ENCODE measurements at regions not wholly inside any gene's neighbourhood (a gene's known extent, or its start where the extent isn't known, plus 50 kb on each side); places are given as distances from the start of the nearest gene placed in this dataset.
"Not testable (repeated sequence)": the region's sequence is repeated elsewhere in the genome, so short reads cannot be mapped to it uniquely, and the experiment has no call there.

DNA sequence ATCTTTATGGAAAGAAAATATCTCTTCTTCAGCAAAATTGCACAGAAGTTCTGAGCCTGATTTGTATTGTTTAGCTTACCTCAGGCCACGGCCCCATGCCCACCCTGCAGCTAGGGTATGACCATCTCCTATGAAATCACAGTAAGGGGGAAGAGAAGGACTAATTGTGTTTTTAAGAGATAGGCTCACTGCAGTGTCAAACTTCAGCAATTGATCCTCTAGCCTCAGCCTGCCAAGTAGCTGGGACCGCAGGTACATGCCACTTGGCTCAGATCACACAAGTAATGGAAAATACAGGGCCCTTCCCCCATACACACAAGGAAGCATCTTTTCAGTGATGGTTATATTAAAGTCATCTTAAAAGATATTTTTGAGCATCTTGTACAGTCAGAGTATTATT, 60.0 kb downstream of the DMAC1 start:
- DNase-seq: no peak

GRCh38 chr9:7735311-7735710, 64.3 kb downstream of the DMAC1 start:
- no peak for DNase-seq

DNA sequence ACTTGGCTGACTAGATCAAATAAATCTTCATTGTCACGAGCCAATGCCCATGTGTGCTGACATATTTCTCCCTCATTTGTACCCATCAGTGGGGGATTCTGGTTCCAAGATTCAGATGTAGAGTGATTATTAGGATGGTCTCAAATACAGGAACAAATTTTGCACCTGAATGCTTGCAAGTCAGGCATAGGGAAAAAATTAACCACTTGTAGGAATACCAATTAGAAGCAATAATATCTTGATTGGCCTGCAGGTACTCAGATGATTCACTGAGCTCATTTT, 69.5 kb downstream of the DMAC1 start:
- DNase-seq: no peak

GRCh38 chr9:7729371-7730163, 70.0 kb downstream of the DMAC1 start:
- no peak for DNase-seq

- DNase-seq: no peak
These were observed 78.3 kb downstream of the DMAC1 start for GRCh38 chr9:7721291-7721690.

DNA sequence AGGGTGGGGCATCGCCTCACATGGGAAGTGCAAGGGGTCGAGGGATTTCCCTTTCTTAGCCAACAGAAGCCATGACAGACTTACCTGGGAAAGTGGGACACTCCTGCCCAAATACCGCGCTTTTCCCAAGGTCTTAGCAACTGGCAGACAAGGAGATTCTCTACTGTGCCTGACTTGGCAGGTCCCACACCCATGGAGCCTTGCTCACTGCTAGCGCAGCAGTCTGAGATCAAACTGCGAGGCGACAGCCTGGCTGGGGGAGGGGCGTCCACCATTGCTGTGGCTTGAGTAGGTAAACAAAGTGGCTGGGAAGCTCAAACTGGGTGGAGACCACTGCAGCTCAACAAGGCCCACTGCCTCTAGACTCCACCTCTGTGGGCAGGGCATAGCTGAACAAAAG, 86.5 kb downstream of the DMAC1 start:
- DNase-seq: not testable (repeated sequence)

- DNase-seq: no peak
These were observed 88.9 kb downstream of the DMAC1 start for GRCh38 chr9:7710686-7711085.

- DNase-seq: no peak
These were observed 91.6 kb downstream of the DMAC1 start for GRCh38 chr9:7707934-7708333.

- no peak for DNase-seq
These were observed 95.0 kb downstream of the DMAC1 start for GRCh38 chr9:7704543-7704942.

GRCh38 chr9:7691909-7692308, 107.7 kb downstream of the DMAC1 start:
- no peak for DNase-seq

- no peak for DNase-seq
These were observed 109.6 kb downstream of the DMAC1 start for GRCh38 chr9:7690014-7690413.

DNA sequence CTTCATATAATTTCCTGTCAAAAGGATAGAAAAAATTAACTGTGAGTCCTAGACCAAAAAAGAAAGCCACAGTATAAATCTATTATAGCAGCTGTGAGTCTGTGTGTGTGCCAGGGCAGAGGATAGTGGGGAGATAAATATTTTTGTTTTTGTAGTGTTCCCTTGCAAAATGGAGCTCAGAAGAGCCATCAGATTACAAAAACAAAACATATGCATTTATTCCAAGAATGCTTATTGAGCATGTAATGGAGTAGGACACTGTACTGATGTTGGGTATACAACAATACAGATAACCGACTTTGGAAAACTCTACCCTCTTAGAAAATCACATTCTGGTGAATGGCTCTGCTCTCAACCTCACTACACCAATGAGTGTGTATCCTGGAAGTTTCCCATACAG, 111.0 kb downstream of the DMAC1 start:
- no peak for DNase-seq

DNA sequence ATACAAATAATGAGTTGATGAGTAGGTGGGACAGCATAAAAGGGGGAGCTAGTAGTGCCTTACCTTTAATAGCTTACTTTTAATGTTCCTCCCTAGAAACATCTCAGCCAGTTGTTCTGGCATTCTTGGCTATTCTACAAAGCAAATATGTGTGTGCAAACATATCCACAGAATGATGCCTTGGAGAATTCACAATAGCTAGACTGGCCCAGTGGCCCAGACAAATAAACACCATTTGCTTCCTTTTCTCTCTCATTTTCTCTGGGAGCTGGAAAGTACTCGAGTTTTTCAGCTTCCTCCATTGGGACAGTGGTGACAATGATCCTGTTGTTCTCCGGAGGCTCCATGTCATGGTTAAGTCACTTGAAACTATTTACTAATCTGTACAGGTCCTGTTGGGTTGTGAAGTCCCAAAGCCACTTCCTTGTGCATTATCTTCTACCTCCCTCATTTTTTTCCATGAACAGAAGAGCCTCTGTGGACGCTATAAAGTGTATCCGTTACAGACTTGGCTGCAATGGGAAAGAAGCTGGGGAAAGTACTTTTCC, 122.9 kb downstream of the DMAC1 start:
- DNase-seq: no peak

DNA sequence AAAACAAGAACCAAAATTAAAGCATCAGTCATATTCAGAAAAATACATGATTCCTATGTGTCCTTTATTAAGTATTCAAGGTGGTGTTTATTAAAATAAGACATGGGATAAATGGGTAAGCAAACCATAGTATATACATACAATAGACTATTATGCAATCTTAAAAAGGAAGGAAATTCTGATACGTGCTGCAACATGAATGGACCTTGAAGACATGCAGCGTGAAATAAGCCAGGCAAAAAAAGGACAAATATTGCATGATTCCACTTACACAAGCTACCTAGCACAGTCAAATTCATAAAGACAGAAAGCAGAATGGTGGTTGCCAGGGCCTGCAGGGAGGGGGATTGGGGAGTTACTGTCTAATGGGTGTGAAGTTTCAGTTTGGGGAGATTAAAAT, 127.7 kb downstream of the DMAC1 start:
- DNase-seq: no peak

- DNase-seq: no peak
These were observed 131.0 kb downstream of the DMAC1 start for GRCh38 chr9:7668541-7668940.

DNA sequence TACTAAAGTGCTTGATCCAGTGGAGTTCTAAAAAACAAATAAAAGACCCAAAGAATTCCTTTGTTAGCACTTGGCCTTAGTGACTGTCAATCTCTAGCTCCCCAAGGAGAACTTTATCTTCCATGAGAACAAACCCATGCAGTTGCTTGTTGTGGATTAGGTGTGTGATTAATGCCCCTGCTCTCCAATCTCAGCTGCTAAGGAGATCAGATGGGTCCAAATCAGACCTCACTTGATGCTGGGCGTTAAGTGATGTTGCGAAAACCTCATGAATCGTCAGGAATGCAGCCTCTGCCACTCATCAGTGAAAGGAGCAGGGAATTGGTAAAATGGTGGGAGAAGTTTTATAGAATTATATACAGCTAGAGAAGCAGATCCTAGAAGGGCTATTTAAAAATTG, 133.7 kb downstream of the DMAC1 start:
- no peak for DNase-seq

- DNase-seq: no peak
These were observed 139.8 kb downstream of the DMAC1 start for GRCh38 chr9:7659766-7660165.

DNA sequence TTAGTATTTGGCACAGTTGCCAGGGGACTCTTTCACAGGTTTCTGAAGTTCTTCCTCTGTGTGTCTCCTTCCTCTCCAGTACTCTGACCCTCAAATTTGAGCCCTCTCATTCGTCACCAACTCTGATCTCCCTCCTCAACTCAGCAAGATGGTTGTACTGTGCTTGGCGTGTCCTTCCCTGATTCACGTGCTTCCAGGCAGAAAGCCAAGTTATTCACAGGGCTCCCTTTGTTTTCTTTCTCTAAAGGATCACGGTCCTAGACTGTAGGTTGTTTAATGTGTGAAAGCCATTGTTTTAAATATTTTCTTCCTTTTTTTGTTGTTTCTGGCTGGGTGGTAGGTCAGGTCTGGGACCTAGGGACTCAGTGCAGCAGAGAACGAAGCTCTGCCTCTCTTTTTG, 142.9 kb downstream of the DMAC1 start:
- no peak for DNase-seq

- DNase-seq: no peak
These were observed 146.3 kb downstream of the DMAC1 start for GRCh38 chr9:7653262-7653661.

- no peak for DNase-seq
These were observed 159.3 kb downstream of the DMAC1 start for GRCh38 chr9:7640231-7640630.

DNA sequence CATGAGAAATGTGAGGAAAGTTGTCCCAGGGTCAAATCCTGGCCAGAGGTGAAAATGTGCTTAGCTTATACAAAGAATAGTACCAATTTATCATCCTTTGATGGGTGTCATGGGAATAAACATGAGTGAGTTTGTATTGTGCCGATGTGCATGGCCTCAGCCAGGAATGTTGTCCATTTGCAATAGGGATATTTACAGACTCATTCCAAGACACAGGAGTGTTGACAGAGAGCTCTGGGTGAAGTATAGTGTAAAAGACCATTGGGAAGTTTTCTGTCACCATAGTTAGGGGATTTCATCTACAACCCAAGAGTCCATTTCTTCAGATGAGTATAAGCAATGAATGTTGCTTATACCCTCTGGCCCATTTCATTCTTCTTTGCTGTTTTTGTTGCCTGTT, 160.1 kb downstream of the DMAC1 start:
- no peak for DNase-seq

- no peak for DNase-seq
These were observed 162.6 kb downstream of the DMAC1 start for GRCh38 chr9:7636838-7637467.

GRCh38 chr9:7636309-7636708, 163.3 kb downstream of the DMAC1 start:
- no peak for DNase-seq

GRCh38 chr9:7626571-7627029, 173.0 kb downstream of the DMAC1 start:
- peak; percentile 42 for DNase-seq

DNA sequence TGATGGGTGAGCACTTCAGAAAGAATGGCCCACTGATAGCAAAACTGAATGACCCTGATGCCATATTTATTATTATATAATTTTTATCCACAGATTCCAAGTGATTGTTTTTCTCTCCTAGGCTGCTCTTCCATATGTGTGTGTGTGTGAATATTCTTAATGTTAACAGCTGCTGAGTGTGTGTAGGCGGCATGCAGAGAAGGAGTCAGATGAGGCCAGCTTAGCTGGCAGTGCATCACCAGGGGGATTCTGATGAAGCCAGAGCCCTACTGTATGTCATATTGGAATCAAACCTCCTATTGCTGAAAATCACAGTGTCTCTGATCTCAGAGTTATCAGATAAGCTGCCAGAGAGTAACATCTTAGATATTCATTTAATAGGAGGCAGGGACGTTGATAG, 177.1 kb downstream of the DMAC1 start:
- no peak for DNase-seq

Measured in activated effector memory CD4-positive, alpha-beta T cell treated with Interleukin-2 at 50 U/mL for 16 hours (primary cell).